Prostate gland (tissue), 2 donors: ENCODE measurements at regions not wholly inside any gene's neighbourhood (a gene's known extent, or its start where the extent isn't known, plus 50 kb on each side); places are given as distances from the start of the nearest gene placed in this dataset.

Experiments used
- CTCF ChIP-seq, 4 experiments: fragments of 200-600 bp in 2 of 4; fragments of 450-650 bp in 2 of 4; sonication (generic) in 2 of 4; IDR thresholded peaks; 1 replicate in 3 of 4; 2 replicates in 1 of 4; pipeline ENCODE4 v1.5.1; 2016 to 2019; ENCODE audit warnings: antibody characterized with exemption in 4 of 4, mild to moderate bottlenecking in 2 of 4, moderate library complexity in 2 of 4
- POLR2A ChIP-seq: fragments of 450-650 bp; IDR thresholded peaks from one replicate; pipeline ENCODE4 v1.6.1; 2016; ENCODE audit warnings: antibody characterized with exemption, mild to moderate bottlenecking
- POLR2AphosphoS5 ChIP-seq: sonication (generic); formaldehyde crosslinking; IDR thresholded peaks from one replicate; pipeline ENCODE4 v1.6.1; 2017; ENCODE audit warnings: antibody characterized with exemption

DNA sequence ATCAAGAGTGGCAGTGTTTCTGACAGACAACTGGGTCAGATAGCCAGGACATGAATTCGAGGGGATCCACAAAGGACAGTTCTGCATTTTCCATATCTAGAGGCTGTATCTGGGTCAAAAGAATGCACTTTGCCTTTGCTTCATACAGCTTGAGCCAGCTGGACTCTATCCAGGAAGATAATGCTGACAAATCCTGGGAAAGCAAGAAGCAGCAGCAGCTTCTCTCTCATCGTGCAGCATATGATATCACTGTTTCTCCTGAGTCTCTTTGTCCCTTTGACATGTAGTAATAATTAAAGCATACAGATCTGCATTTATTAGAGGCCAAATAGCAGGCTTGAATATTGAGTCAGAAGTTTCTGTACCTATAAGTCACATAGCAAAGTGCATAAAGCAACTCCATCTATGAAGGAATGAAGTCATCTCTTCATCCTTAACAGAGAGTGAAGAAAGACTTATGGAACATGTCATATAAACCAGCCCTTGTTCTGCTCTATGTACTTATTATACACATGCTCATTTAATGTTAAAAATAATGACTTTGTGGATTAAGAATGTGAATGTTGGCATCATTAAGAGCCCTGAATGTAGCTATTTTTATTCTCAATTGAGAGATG lies 236.8 kb upstream of the GBE1 start:
- TF ChIP-seq CTCF (IDR thresholded peaks at IDR 0.05) (no peak), POLR2AphosphoS5 (no peak), POLR2A (no peak)
